Uterus (tissue), 2 donors: ENCODE measurements at regions not wholly inside any gene's neighbourhood (a gene's known extent, or its start where the extent isn't known, plus 50 kb on each side); places are given as distances from the start of the nearest gene placed in this dataset.

ENCODE experiments used
- POLR2A ChIP-seq, 2 donors: fragments of 450-650 bp; IDR thresholded peaks; one replicate each; pipeline ENCODE4 v1.6.1; 2016; ENCODE audit warnings: antibody characterized with exemption in 2 of 2, mild to moderate bottlenecking in 1 of 2, moderate library complexity in 1 of 2
- TF ChIP-seq, protein P1 (sequence below), 4 experiments: fragments of 200-600 bp in 2 of 4; fragments of 450-650 bp in 2 of 4; sonication (generic) in 2 of 4; IDR thresholded peaks; one replicate each; pipeline ENCODE4 v1.5.1; 2016 to 2019; ENCODE audit warnings: antibody characterized with exemption in 4 of 4, mild to moderate bottlenecking in 2 of 4, moderate library complexity in 1 of 4

- TF ChIP-seq, protein P1, sequence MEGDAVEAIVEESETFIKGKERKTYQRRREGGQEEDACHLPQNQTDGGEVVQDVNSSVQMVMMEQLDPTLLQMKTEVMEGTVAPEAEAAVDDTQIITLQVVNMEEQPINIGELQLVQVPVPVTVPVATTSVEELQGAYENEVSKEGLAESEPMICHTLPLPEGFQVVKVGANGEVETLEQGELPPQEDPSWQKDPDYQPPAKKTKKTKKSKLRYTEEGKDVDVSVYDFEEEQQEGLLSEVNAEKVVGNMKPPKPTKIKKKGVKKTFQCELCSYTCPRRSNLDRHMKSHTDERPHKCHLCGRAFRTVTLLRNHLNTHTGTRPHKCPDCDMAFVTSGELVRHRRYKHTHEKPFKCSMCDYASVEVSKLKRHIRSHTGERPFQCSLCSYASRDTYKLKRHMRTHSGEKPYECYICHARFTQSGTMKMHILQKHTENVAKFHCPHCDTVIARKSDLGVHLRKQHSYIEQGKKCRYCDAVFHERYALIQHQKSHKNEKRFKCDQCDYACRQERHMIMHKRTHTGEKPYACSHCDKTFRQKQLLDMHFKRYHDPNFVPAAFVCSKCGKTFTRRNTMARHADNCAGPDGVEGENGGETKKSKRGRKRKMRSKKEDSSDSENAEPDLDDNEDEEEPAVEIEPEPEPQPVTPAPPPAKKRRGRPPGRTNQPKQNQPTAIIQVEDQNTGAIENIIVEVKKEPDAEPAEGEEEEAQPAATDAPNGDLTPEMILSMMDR (IDR thresholded peaks at IDR 0.05) = no peak
- no peak for TF ChIP-seq POLR2A (IDR thresholded peaks at IDR 0.05)
Measured at GRCh38 chr12:124377981-124378509, 83.2 kb downstream of the RFLNA start.
